ENCODE measurements at regions not wholly inside any gene's neighbourhood (a gene's known extent, or its start where the extent isn't known, plus 50 kb on each side); places are given as distances from the start of the nearest gene placed in this dataset.

DNA sequence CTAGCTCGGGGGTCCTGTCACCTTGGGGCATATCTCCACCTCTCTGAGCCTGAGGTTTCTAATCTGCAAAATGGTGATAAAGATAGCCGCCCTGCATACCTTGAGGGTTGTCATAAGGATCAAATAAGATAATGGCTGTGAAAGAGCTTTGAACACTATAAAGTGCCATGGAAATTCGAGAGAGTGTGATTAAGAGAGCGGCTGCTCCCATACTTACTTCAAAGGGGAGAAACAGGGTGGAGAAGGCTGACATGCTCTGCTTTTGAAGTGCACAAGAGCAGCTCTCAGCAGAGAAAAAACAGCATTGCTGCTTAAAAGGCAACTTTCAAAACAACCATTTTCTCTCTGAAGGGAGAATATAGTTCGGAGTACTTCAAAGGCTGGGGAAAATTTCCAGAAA lies 529.2 kb downstream of the EPHB1 start:
- no peak for TF ChIP-seq CTCF (IDR thresholded peaks at IDR 0.05; ENCODE audit: borderline replicate concordance, extremely low read depth, low read length, poor library complexity, severe bottlenecking)
- TF ChIP-seq EZH2 (IDR thresholded peaks at IDR 0.05; ENCODE audit: borderline replicate concordance, low read depth, low read length, severe bottlenecking), result no peak

Measured in DND-41 (cell line).